A204.1 (cell line): ENCODE measurements at regions not wholly inside any gene's neighbourhood (a gene's known extent, or its start where the extent isn't known, plus 50 kb on each side); places are given as distances from the start of the nearest gene placed in this dataset.

Source experiments
- FAIRE-seq: peaks from 2 replicates; lab custom pipeline; 2012; peaks lifted over from hg19 to GRCh38; lab: Jason Lieb, UNC

DNA sequence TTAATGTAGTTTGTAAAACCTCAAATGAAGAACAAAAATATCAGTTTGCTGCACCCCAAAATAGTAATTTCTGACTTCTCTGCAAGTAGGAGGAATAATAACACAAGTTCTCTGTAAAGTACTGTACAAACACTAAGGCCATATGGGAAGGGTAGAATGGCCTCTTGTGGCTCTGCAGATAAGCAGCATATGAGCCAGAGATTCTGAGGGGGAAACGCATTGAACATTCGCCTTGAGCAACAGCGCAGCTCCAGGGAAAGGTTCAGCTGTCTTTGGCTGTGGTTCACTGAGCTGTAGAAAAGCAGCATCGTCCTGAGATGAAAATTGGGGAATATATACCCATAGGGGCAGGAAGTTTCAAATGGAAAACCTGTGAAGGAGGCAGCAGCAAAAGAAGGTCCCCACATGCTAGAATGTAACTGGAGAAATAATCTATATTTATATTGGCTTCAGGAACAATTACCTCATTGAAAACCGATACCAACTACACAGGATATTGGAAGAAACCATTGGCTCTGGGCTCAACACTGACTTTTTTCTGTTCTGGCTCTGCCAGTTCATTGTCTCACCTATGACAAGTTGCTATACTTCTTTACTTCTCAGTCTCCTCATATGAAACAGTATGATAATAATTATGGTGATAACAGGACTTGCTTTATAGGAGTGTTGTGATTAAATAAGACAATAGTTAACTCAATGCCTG is 357.6 kb upstream of the CPEB2 start:
- FAIRE-seq = no peak

DNA sequence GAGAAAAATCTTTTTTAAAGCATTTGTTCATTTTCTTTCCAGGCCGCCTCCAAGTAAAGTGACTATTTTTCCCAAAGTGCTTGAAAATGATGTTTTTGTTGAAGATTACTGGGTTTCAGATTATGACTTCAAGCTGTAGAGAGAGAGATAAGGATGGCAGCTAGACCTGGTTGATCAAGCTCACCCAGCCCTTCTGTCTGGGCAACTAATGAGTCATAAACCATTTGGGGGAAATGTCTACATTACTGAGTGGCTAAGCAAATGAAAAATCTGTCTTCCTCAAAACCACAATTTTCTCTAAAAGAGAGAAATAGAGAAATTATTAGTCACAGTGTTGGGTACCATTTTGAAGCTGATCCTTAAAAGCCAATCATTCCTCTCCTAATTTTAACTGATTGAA is 355.4 kb upstream of the CPEB2 start:
- no peak for FAIRE-seq

DNA sequence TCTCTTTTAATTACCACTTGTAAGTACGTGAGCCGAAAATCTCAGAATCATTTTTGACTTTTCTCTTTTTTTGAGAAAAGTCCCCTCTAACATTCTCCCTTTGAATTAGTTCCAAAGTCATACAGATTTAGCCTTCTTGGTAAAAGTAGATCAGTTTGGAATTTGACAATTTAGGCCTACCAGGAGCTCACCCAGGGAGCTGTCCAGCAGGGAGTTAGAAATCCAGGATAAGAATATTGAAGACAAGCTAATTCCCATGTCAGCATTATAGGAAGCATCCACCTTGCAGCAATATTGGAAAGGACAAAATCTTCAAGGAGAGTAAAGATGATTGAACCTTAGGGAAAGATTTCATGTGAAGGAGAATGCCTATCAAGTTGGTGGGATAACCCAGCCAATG is 352.2 kb upstream of the CPEB2 start:
- no peak for FAIRE-seq

DNA sequence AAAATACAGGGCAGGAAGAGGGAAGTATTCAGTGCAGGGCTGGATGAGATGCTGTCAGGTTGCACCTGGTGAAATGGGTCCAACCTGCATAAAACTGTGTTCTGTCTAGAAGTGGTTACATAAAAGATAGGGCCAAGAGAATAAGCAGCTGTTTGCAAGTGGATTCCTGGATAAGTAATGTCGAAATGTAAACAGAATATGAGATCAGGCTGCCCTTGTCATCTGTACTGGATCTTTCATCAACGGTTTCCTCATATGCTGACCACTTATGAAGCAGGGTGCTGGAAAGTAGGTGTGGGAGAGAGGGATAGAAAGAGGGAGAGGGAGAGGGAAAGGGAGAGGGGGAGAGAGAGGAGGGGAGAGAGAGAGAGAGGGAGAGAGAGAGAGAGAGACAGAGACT is 349.8 kb upstream of the CPEB2 start:
- no peak for FAIRE-seq

DNA sequence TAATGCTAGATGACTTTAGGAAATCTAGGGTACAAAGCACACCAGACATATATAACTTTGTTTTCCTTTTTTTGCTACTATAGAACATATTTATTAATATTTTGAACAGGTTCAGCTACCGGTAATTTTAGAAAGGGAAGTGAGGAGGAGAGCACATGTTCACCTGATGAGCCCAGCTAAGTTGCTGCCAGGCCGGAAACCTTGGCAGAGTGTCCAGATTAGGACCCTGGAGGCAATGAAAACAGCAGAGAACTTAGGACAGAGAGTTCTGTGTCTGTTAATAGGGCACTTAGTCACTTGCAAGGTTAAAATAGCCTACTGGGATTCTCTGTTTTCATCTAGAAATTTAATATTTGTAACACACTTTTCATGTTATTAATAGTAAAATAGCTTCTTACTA is 348.9 kb upstream of the CPEB2 start:
- FAIRE-seq = no peak

DNA sequence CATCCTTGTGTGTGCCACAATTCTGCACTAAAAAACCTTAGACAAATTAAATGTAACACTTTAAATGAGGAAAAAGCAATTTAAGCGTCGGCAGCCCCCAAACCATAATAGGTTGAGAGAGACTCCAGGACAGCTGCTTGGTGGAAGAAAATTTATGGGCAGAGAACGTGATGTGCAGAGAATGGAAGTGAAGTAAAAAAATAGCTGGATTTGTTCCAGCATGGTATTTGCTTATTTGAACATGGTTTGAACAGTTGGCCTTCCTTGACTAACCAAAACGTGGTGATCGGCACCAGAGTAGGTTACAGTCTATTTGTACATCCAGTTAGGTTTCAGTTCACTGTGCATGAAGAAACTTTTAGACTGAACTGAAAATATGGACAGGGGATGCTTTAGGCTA is 343.0 kb upstream of the CPEB2 start:
- no peak for FAIRE-seq

DNA sequence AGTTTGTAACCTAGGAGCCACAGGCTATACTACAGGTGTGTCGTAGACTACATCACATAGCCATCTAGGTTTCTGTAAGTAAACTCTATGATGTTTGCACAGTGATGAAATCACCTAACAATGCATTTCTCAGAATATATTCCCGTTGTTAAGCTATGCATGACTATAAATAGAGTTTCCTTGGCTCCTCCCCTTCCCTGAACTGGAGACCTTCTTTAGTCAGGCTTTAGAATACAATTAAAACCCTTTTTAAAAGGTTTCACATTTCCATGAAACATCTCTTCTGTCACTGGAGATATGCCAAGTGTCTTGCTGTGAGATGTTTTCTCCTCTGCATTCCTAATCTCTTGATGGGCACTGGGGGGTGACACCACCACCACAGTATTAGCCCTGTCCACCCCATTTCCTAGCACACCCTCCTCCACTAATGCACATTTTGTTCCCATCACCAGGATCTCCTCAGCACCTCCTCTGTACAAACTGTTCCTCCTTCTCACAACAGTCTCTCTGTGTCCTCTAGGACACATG is 334.6 kb upstream of the CPEB2 start:
- no peak for FAIRE-seq

DNA sequence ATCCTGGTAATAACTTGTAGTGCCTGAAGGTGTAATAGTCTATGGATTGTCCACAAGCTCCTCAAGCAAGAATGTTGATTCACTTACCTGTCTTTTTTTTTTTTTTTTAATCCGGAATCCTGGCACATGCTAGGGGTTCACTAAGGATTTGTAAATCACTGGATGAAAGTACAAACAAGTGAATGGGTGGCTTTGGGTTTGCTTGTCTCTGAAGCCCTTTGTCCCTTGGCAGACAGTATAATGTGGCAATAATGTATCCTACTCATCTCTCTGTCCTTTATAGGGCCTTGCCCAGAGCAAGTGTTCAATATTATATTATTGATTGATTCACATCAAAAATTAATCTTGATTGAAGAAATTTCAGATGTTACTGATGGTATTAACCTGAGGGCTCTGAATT is 334.0 kb upstream of the CPEB2 start:
- FAIRE-seq = no peak

DNA sequence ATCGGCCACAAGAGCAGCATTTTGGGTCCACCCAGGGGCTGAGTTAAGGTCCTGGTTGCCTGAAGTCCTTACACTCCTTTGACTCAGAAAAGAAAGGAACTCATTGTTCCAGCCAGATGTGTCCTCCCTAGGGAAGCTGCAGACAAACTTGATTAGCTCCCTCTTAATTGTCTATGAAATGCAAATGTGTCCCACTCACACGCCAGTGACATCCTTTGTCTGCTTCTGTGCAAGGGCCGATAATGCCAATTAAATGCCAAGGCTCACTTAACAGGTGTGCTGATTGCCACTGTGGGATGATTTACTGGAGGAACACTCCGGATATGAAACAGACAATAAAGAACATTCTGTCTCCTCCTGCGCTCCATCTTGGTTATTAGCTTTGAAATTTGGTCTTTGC is 332.9 kb upstream of the CPEB2 start:
- FAIRE-seq = no peak

DNA sequence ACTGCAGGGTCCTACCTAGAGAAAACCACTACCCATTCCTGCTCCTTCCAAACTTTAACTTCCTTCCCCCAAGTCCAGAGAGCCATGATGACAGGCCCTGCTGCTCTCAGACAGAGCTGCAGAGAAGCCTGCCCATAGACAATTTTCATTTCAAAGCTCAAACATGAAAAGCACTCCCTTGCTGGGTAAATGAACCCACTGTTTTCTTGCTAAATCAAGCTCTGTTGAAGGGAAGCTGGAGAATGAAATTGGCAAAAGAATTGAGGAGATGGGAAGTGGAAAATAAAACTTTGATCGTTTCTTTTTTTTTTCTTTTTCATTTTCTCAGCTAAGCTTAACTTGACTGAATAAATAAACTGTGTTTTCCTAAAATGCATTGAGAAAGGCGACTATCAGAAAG is 331.1 kb upstream of the CPEB2 start:
- FAIRE-seq = no peak

DNA sequence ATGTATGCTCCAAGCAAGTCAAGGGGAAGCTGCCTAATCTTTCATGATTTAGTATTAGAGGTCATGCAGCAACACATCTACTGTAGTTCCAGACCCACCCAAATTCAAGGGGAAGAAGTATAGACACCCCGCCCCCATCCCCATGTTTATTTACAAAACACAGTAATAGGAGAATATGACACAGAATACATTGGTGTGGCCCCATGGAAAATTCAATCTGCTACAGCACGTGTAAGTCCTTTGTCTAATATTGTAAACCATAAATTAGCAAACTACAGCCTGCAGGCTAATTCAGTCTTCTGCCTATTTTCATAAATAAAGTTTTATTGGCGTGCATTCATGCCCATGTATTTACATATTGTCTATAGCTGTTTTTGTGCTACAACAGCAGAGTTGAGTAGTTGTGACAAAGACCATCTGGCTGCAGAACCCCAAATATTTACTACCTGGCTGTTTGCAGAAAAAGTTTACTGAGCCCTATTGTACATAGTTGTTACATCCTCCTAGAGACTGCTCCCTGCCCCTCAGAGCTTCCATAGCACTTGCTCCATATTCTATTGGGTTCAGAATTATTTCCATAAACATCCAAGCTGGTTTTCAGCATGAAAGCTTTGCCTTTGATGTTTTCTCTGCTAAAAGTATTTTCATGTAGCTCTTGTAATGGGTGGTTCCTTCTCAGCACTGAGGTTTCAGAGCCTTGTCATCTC is 326.8 kb upstream of the CPEB2 start:
- no peak for FAIRE-seq

DNA sequence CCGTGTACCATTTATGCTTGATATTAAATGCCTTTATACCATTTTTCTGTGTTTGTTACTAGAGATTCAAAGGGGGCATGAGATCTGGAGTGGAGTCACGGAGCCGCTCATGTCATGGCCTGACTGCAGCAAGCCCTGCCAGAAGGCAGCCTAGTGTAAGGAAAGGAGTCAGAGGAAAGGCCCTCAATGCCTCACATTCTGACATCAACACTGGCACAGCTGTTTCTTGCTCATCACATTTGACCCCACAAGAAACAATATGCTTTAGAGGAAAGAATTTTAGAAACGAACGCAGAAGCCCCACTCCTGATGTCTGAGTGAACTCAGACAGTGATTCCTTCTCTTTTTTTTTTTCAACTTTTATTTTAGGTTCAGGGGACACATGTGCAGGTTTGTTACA is 322.4 kb upstream of the CPEB2 start:
- FAIRE-seq = no peak

DNA sequence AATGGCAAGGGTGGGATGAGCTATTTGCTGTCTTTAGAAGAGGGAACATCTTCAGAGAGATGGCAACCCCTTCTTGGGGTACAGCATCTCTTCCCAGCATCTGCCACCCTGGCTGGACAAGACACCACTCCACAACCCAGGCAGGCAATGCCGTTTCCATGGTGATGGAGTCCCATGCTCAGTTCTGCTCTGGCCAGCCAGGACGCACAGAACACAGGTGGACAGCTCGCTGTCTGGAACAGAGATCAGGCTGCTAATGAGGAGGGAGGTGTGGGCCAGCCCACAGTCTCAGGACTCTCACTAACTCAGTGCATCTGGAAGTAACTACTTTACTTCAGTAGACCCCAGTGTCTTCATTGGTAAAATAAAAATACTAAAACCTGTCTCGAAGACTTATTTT is 321.0 kb upstream of the CPEB2 start:
- FAIRE-seq = no peak

DNA sequence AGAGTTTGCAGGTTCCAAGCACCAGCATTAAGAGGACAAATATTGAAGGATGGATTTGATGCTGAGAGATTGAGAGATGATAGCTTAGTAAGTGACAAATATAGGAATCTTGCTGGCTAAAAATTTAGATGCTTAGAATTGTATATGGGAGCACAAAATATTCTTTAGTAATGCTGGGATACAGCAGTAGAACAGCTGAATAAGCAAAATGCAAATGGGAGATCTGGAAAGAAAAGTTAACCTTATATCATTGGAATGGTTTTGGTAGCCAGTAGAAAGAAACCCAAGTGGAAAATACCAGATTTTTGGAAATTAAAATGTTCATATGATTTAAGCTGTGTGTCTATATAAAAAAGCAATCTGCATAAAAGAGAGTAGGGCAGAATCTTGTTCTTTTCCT is 308.6 kb upstream of the CPEB2 start:
- FAIRE-seq = no peak

DNA sequence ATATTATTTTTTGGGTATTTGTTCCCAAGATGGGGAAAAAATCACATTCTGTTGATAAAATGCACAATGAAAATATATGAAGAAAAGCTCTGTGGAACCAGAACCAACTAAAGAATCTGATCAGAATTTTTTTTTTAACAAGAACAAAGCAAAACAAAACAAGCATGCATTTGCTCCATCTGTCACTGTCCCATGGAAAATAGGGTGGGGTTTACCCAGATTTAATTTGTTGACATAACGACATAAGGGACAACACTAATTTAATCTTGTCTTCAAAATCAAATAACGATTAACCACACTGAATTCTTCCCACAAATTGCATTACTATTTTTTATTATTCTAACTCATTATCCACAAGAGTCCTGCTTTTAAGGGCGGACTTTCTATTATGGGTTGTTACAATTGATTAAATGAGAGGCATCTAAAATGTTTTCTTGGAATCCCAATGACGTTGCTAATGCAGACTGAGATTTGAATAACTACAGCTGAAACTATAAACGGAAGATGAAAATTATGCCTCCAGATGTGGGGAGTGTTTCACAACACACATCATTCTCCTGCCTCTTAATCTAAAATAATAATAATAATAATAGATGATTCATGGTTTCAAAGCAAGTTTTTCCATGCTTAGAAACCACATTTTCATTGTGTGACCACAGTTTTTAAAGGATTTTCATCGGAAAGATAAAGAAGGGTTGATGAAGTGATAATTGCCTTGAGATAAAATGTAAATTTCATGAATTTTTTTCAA is 307.0 kb upstream of the CPEB2 start:
- FAIRE-seq = no peak

DNA sequence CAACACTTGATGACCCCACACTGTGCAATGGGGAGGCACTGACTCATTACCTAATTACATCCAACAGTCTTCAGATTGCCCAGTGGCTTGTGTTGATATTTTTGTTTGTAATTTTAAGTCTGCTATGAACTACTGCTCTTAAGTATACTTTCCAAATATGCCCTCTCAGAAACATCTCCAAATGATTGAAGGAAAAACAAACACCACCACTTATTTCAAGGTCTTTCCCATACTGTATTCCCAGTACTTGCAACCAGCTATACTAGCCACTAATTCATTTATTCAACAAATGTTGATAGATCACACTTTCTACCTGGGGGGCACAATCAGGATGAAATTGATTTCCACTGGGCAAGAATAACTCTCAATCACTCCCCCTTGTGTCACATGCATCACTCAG is 302.2 kb upstream of the CPEB2 start:
- FAIRE-seq = no peak

DNA sequence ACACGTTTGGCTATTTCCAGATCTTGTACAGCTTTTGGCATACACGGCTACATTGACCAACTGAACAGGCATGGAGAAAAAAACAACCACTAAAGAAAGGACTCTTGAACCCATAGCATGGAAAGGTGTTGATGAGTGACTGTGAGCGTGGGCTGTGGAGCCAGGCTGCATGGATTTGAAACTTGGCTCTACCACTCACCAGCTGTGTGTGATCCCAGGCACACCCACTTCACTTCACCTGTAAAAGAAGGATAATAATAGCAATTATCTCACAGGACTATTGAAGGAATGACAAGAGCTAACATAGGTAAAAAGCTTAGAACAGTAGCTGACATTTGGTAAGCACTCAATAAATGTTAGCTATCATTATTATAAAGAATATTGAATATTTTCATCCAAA is 301.7 kb upstream of the CPEB2 start:
- no peak for FAIRE-seq

DNA sequence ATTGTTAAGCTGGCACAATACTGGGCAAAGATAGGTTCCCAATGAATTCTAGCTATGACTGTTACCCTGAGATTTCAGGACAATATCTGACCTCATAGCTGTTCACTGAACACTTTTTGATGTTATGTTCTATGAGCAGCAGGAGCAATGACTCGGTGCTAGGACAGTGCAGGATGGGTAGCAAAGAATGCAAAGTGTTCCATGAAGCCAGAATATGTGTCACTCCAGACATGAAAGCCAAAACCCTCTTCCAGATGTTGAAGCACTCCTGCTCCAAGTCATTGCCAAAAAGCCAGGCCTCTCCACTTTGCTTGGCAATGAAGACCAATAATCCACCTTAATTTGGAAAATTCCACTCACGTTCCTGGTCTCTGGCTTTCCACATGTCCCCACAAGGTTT is 300.9 kb upstream of the CPEB2 start:
- FAIRE-seq = no peak

DNA sequence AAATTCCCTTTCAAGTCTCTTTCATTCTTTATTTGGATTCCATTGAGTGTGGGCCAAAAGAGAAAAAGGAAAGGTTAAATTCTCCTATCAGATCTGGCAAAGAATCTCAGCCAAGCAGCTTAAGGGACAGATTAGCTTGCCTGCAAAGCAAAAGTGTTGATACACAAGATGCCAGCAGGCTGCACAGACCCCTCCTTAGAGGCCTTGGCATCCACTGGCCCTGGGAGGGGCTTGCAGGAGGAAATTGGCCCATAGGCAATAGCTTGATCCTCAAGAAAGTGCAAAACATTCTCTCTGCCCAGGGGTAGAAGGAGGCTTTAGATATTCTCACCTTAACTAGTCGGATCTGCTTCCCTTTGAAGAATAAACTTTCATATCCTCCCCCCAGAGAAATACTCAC is 300.4 kb upstream of the CPEB2 start:
- FAIRE-seq = no peak

DNA sequence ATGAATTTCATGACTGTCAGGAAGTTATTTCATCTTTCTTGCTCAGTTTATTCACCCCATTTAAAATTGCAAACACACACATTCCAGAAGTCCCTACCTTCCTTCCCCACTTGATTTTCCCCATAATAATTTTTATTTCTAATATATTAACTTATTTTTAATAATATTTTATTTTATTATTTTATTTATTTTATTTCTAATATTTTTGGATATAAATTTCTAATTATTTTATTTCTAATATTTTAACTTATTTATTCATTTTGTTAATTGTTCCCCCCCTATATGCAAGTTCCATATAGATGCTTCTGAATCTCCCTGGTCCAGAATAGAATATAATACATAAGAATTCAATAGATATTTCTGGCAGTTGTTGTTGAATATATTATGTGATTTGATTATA is 293.7 kb upstream of the CPEB2 start:
- peak; percentile 84 for FAIRE-seq

DNA sequence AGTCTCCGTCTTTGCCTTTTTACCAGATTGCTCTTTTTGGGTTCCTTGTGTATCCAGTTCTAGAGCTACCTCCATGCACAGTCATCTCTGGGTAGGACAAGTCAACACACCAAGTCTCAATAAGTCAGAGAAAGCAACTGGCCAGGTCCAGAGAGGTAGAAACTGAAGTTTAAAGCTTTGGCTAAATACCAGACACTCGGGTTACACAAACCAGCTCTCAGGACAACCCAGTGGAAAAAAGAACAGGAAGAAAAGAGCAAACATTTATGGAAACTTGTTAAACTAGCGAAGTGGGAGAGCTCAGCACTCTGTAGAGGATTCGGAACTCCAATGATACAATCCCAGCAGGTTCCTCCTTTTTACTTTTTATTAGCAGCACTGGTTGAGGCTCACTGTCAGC is 291.0 kb upstream of the CPEB2 start:
- no peak for FAIRE-seq

DNA sequence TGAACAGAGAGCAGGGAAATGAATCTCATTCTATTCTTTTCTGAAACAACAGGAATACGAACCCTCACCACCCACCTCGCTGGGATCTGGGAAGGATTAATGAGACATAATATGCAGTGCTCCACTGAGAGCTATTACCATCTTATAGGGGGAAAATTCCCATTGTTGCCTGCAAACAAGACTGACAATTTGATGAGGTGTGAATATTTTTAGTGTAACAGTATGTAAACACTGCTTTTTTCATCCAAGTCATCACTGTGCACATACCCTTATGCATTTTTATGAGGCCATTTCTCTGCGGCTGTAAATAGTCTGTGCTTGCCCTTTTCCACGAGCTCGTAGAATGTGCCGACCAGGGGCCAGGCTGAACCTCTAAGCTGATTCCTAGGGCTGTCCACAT is 285.6 kb upstream of the CPEB2 start:
- FAIRE-seq = no peak

DNA sequence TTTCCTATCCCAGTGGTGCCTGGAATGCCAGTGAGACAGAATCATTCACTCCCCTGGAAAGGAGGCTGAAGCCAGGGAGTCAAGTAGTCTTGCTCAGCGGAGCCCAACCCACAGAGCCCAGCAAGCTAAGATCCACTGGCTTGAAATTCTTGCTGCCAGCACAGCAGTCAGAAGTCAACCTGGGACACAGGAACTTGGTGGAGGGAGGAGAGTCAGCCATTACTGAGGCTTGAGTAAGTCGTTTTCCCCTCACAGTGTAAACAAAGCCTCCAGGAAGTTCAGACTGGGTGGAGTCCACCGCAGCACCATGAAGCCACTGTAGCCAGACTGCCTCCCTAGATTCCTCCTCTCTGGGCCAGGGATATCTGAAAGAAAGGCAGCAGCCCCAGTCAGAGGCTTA is 283.2 kb upstream of the CPEB2 start:
- no peak for FAIRE-seq
